Small intestine (tissue), 7 donors: ENCODE measurements at regions not wholly inside any gene's neighbourhood (a gene's known extent, or its start where the extent isn't known, plus 50 kb on each side); places are given as distances from the start of the nearest gene placed in this dataset.

Source experiments
- DNase-seq, 2 donors: peaks; one replicate each; pipeline versions ENCODE4 v3.0.0 to v3.0.0-alpha.2; 2013
- FAIRE-seq: peaks from 2 replicates; lab custom pipeline; 2012; peaks lifted over from hg19 to GRCh38; lab: Jason Lieb, UNC
- H3K27ac ChIP-seq, 3 donors: one replicate each; pipeline ENCODE4 v1.5.1; 2013; ENCODE audit warnings: low read length in 2 of 3, mild to moderate bottlenecking in 2 of 3, control low read depth in 1 of 3, inconsistent platforms in 1 of 3, low read depth in 1 of 3, moderate library complexity in 1 of 3
- H3K27me3 ChIP-seq, 3 donors: one replicate each; pipeline ENCODE4 v1.6.1; 2013; ENCODE audit warnings: low read length in 3 of 3, inconsistent platforms in 1 of 3; ENCODE audit not compliant: control insufficient read depth in 3 of 3, insufficient read depth in 3 of 3
- H3K36me3 ChIP-seq, 3 donors: one replicate each; pipeline ENCODE4 v1.6.1; 2013; ENCODE audit warnings: low read length in 3 of 3, inconsistent platforms in 1 of 3, low read depth in 1 of 3, mild to moderate bottlenecking in 1 of 3, moderate library complexity in 1 of 3; ENCODE audit not compliant: control insufficient read depth in 3 of 3, insufficient read depth in 2 of 3
- H3K4me1 ChIP-seq, 3 donors: one replicate each; pipeline ENCODE4 v1.6.1; 2013; ENCODE audit warnings: low read length in 2 of 3, inconsistent platforms in 1 of 3, low read depth in 1 of 3, mild to moderate bottlenecking in 1 of 3, moderate library complexity in 1 of 3; ENCODE audit not compliant: control insufficient read depth in 3 of 3, insufficient read depth in 2 of 3
- H3K4me3 ChIP-seq, 3 donors: one replicate each; pipeline ENCODE4 v1.5.1; 2013; ENCODE audit warnings: low read length in 3 of 3, control low read depth in 1 of 3, inconsistent platforms in 1 of 3, low read depth in 1 of 3, mild to moderate bottlenecking in 1 of 3, moderate library complexity in 1 of 3
- H3K9me3 ChIP-seq, 2 donors: one replicate each; pipeline ENCODE4 v1.6.1; 2013; ENCODE audit warnings: low read depth in 1 of 2, low read length in 1 of 2; ENCODE audit not compliant: control insufficient read depth in 2 of 2, insufficient read depth in 1 of 2
- WGBS, 3 donors: extraction: QIAGEN DNeasy Blood & Tissue Kit; methylation state at CpG; one replicate each; pipeline ENCODE4 v1.1.7; 2013; 5-methylcytosine and 5-hydroxymethylcytosine counted together
- donor health status: healthy with polysubstance abuse.
- donor health status: control.
- donor health status: control.
- donor health status: Bipolar disorder and iron deficiency.
- donor health status: healthy.

DNA sequence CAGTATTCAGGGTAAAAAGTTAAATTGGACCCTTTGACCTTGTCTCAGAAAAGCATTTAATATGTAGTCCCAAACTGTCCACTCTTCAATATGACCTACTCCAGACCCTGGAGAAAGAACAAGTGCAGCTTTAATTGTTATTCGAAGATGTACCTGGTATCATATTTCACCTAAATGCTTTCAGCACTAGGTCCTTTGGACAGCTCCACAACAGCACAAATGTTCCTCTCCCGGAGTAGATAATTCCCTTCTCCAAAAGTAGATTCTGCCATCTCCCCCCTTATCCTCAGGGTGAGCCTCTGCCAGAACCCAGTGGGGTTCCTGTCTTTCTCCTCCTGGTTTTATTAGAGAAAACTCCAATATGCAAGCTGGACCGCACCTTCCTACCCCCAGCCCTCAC is 104.5 kb upstream of the AJAP1 start:
- FAIRE-seq (no peak), DNase-seq (no peak)
- H3K4me1 ChIP-seq = no peaks in the 10 kb centered on the region
- H3K4me3 ChIP-seq = no peak overlapping the region
- no peaks in the 10 kb centered on the region for H3K27me3 ChIP-seq
- WGBS, 3 donors = 45 to 50% (median 46%) methylated on average over 3 of the region's 3 CpGs
- no peak overlapping the region for H3K27ac ChIP-seq
- no peaks in the 10 kb centered on the region for H3K9me3 ChIP-seq
- H3K36me3 ChIP-seq = no peaks in the 10 kb centered on the region

DNA sequence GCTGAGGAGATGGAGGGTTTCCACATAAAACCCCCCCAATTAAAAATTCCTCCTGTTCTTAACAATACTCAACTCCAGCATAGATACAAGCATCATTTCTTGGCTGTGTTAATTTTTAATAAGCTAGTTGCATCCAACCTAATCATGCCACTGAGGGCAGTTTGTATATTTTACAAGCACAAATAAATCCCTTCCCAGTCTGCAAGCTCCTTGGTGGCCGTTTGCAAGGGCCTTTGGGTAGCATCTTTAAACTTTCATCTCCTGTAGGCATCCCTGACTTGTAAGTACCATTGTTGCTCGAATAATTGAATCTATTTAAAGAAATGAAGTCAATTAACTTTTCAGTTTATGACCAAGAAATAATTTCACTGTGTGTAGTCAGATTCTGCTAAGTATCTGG is 103.5 kb upstream of the AJAP1 start:
- WGBS, 3 donors = 9 to 20% (median 14%) methylated on average over 2 of the region's 2 CpGs

DNA sequence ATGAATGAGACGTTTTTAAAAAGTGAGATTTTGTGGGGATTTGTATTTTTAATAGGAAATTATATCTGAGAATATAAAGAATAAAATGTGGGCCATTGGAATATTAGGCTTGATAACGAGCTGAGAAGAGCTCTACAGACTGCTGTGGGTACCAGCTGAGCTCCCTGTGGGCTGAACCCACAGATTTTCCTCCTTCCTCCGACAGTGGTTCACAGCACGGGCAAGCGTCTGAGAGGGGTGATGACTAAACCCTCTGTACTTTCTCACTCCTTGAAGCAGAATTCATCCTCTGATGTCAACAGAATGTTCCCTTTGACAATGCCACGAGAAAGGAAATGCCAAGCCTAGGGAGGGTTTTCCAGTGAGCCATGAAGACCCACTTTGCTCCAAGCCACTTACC is 102.7 kb upstream of the AJAP1 start:
- H3K4me1 ChIP-seq = no peaks in the 10 kb centered on the region
- WGBS, 3 donors = 56 to 62% (median 58%) methylated on average over 6 of the region's 6 CpGs
- FAIRE-seq = no peak

More for the DNA sequence above, 103.5 kb upstream of the AJAP1 start:
- DNase-seq = no peak
- H3K36me3 ChIP-seq = no peaks in the 10 kb centered on the region
- H3K4me3 ChIP-seq = no peak overlapping the region
- FAIRE-seq = no peak
- no peaks in the 10 kb centered on the region for H3K27me3 ChIP-seq
- no peaks in the 10 kb centered on the region for H3K9me3 ChIP-seq
- no peak overlapping the region for H3K27ac ChIP-seq
- no peaks in the 10 kb centered on the region for H3K4me1 ChIP-seq

DNA sequence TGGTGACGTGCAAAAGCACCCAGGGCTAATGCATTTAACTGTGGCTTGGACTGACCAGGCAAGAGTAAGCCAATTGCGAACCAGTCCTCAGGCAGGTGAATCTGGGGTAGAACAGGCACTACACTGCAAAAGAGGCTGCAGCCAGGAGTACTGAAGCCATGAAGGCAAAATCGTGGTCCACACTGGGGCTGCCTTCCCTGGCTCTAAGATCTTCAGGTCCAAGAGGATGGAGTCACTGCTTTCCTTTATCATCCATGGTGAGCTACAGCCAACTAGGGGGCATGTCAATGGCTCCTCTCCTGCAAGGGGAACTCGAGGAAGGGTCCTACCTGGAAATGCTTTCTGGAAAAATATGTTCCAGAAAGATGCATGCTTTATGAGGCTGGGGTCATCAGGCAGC is 100.6 kb upstream of the AJAP1 start:
- WGBS, 3 donors = 45 to 57% (median 48%) methylated on average over 4 of the region's 4 CpGs
- Histone ChIP-seq H3K27ac (no peak overlapping the region), H3K27me3 (no peaks in the 10 kb centered on the region), H3K36me3 (no peaks in the 10 kb centered on the region), H3K4me1 (no peaks in the 10 kb centered on the region), H3K9me3 (no peaks in the 10 kb centered on the region), H3K4me3 (no peak overlapping the region)
- FAIRE-seq = no peak
- no peak for DNase-seq

More for the DNA sequence above, 102.7 kb upstream of the AJAP1 start:
- H3K36me3 ChIP-seq = no peaks in the 10 kb centered on the region
- DNase-seq = no peak
- no peak overlapping the region for H3K27ac ChIP-seq
- H3K4me3 ChIP-seq = no peak overlapping the region
- H3K9me3 ChIP-seq = no peaks in the 10 kb centered on the region
- H3K27me3 ChIP-seq = no peaks in the 10 kb centered on the region

DNA sequence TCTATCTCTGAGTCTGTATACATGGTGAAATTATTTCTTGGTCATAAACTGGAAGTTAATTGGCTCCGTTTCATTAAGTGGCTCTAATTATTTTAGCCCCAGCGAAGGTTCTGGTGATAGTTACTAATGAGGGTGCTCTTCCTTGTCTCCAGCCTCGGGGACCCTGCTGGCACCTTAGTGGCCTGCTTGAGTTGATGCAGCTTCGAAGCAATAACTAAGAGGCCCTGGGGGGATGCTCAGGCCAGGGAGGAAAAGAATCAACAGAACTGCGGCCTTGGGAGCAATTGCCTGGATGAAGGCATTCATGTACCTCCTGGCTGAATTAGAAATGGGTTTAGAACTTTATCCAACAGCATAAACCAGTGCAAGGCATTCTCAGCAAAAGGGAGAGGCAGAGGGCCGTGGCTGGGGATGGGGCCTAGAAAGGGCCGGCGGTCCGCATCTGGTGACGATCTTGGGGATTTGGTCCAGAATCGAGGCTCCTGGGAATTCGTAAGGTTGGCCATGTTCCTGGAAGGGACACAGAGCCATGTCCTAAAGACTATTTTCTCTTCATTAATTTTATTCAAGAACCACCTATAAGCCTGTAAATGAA is 100.0 kb upstream of the AJAP1 start:
- H3K36me3 ChIP-seq = no peaks in the 10 kb centered on the region
- 78 to 85% (median 80%) methylated on average over 12 of the region's 12 CpGs for WGBS, 3 donors
- DNase-seq (no peak), FAIRE-seq (no peak)
- H3K27ac ChIP-seq = no peak overlapping the region
- no peaks in the 10 kb centered on the region for H3K9me3 ChIP-seq
- no peaks in the 10 kb centered on the region for H3K27me3 ChIP-seq
- H3K4me3 ChIP-seq = no peak overlapping the region
- no peaks in the 10 kb centered on the region for H3K4me1 ChIP-seq

DNA sequence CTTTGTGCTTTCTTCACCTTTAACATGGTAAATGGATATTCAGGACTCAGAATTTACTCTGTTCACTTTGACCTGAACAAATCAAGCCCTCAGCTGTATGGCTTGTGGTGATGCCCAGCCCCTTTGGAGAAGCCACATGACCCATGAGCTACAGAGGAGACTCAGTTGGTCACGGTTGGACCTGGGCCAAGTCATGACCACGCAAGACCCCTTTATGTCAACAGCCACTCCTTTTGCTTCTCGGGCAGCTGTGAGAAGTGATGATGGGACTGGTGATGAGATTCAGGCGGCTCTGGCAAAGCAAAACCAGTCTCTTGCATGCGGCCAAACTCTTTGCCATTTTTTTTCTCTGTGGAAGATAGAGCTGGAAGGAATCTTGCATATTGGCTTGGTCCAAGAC is 96.5 kb upstream of the AJAP1 start:
- Histone ChIP-seq H3K27ac (no peak overlapping the region), H3K36me3 (no peaks in the 10 kb centered on the region), H3K4me3 (no peak overlapping the region), H3K9me3 (no peaks in the 10 kb centered on the region), H3K4me1 (no peaks in the 10 kb centered on the region), H3K27me3 (no peaks in the 10 kb centered on the region)
- FAIRE-seq (no peak), DNase-seq (no peak)
- WGBS, 3 donors = 68 to 72% (median 71%) methylated on average over 5 of the region's 5 CpGs

DNA sequence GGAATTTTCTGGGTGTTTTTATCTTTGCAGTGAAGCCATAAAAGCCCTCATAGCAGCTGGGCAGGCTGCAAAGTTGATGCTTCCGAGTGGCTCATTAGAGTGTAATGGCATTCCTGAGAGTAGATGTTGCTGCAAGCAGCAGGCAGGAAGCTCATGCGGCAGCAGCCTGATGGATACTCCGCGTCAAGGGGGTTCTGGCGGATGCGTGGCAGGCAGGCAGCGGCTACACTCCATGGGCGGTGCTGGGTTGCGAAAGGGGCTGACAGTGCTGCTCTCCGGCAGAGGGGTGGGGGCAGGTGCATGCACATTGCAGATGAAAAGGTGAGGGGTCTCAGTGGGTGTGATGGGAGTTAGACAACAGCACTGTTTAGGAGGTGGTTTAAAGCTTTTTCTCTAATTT is 93.2 kb upstream of the AJAP1 start:
- Histone ChIP-seq H3K36me3 (no peaks in the 10 kb centered on the region), H3K27me3 (no peaks in the 10 kb centered on the region), H3K27ac (no peak overlapping the region), H3K9me3 (no peaks in the 10 kb centered on the region), H3K4me3 (no peak overlapping the region), H3K4me1 (no peaks in the 10 kb centered on the region)
- 19 to 49% (median 30%) methylated on average over 10 of the region's 10 CpGs for WGBS, 3 donors
- no peak for DNase-seq
- no peak for FAIRE-seq

DNA sequence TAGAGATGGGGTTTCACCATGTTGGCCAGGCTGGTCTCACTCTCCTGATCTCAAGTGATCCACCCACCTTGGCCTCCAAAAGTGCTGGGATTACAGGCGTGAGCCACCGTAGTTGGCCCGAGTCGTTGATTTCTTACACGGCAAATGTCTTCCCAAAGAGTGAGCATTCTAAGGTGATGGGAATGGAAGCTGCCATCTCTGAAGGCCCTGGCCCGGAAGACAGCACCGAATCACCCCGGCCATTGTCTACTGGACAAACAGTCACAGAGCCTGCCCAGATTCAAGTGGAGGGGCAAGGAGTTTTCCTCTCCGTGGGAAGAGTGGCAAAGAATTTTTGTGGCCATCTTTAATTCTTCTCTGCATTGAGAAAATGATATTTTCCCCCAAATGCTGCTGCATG is 92.1 kb upstream of the AJAP1 start:
- no peak overlapping the region for H3K4me3 ChIP-seq
- H3K27ac ChIP-seq = no peak overlapping the region
- 92 to 94% (median 93%) methylated on average over 9 of the region's 9 CpGs for WGBS, 3 donors
- FAIRE-seq (no peak), DNase-seq (no peak)
- H3K27me3 ChIP-seq = no peaks in the 10 kb centered on the region
- H3K36me3 ChIP-seq = no peaks in the 10 kb centered on the region
- no peaks in the 10 kb centered on the region for H3K4me1 ChIP-seq
- H3K9me3 ChIP-seq = no peaks in the 10 kb centered on the region

DNA sequence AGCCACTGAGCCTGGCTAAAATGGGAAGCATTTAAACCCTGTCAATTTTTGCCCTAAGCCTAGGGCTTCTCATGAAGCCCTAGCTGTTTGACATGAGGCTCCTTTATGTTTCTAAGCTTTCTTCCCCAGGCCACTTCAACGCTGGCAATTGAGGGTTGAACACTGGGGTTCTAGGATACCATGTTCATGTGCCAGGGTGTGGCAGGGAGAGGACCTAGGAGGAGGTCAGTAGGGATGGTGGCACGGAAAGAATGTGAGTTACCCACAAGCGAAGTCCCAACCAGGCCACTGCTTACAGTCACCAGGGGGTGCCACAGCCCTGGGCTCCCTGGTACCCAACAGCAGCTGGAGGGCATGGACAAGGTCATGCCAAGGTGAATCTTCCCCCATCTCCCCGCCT is 90.8 kb upstream of the AJAP1 start:
- no peak for DNase-seq
- FAIRE-seq = no peak
- Histone ChIP-seq H3K4me3 (no peak overlapping the region), H3K27ac (no peak overlapping the region), H3K4me1 (no peaks in the 10 kb centered on the region), H3K36me3 (no peaks in the 10 kb centered on the region), H3K9me3 (no peaks in the 10 kb centered on the region), H3K27me3 (no peaks in the 10 kb centered on the region)
- WGBS, 3 donors = 73 to 83% (median 79%) methylated on average over 4 of the region's 4 CpGs
